ENCODE measurements at regions not wholly inside any gene's neighbourhood (a gene's known extent, or its start where the extent isn't known, plus 50 kb on each side); places are given as distances from the start of the nearest gene placed in this dataset.
"Not testable (repeated sequence)": the region's sequence is repeated elsewhere in the genome, so short reads cannot be mapped to it uniquely, and the experiment has no call there.

DNA sequence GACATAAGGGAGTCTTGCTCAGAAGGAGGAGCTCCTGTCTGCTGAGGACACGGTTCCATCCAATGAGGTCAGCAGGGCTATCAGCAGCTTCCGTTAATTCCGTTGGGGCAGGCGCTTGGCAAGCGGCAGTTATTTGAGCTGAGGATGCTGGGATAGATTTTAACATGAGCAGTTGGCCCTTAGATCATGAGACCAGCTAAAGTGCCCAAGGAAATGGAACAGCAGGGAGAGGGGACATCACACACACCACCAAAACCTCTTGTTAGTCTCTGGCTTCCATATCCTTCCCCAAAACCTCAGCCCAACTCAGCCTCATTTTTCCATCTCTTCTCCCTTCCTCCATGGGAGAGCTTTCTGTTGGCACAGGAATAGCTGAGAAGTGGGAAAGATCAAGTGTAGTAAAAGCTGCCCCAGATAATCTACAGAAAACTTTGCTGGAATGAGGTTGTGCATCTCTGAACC is 138.7 kb upstream of the PZP start:
- POLR2A ChIA-PET: no interaction called here
- no peak overlapping the region for H3K27ac Mint-ChIP-seq
- no peak for DNase-seq
- peaks cover 29% of the 10 kb centered on the region for H3K4me1 Mint-ChIP-seq
- no peaks in the 10 kb centered on the region for H3K27me3 Mint-ChIP-seq
- H3K9me3 Mint-ChIP-seq: peaks cover 3% of the 10 kb centered on the region
- no peaks in the 10 kb centered on the region for H3K36me3 Mint-ChIP-seq (ENCODE audit: low read depth)
- CTCF ChIA-PET: interaction anchor here (0.6 to 2.6 kb wide), 5 partner anchors 11 to 501 kb away, joined by 4 to 13 read pairs (median 4); no protein-coding TSS in a partner anchor
- H3K4me3 Mint-ChIP-seq: no peak overlapping the region

DNA sequence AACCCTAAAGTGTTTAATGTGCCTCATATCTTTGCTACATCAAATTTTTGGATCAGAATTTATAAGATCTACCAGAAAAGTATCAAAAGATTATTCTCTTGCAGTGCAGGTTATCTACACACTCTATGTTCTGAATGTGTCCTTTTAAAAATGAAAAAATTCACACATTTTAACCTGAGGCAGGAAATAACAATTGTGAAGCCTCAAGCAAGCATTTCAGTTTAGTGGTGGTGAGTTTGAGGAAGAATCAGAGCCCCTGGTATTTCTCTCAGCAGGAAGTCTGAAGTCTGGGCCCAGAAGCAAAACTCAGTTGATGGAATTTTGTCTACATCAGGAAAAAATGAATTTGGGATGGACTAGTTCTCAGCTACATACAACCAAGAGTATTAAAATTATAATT is 137.0 kb upstream of the PZP start:
- no peak for DNase-seq
- Mint-ChIP-seq H3K27ac (no peak overlapping the region), H3K4me1 (peaks cover 35% of the 10 kb centered on the region), H3K4me3 (no peak overlapping the region), H3K27me3 (no peaks in the 10 kb centered on the region), H3K9me3 (no peaks in the 10 kb centered on the region), H3K36me3 (ENCODE audit: low read depth) (no peaks in the 10 kb centered on the region)
- CTCF ChIA-PET: interaction anchor here (1.1 kb wide), 1 partner anchor 14 kb away, joined by 3 read pairs; no protein-coding TSS in a partner anchor
- POLR2A ChIA-PET: interaction anchor here (0.6 kb wide), 1 partner anchor 1217 kb away, joined by 3 read pairs; no protein-coding TSS in a partner anchor

DNA sequence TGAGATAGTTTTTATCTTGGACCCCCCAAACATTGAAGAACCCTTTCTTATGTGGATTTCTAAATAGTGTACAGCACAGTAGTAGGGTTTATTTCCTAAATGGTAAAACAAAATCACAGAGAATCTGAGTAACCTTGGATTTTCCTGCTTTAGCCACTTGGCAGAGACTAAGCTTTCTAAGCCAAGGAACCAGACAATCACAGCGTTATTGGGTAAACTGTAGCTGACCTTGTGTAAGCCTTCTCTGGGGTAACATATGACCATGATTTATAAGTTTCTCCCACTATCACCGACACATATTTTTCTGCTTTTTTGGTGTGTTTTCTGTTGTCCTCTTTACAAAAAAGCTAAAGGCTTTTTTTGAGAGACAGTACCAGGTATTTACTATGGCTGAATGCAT is 136.3 kb upstream of the PZP start:
- CTCF ChIA-PET: interaction anchor here (1.1 kb wide), 1 partner anchor 14 kb away, joined by 3 read pairs; no protein-coding TSS in a partner anchor
- Mint-ChIP-seq H3K4me3 (no peak overlapping the region), H3K27ac (no peak overlapping the region), H3K27me3 (no peaks in the 10 kb centered on the region), H3K9me3 (no peaks in the 10 kb centered on the region), H3K4me1 (peaks cover 33% of the 10 kb centered on the region), H3K36me3 (ENCODE audit: low read depth) (no peaks in the 10 kb centered on the region)
- DNase-seq: no peak
- POLR2A ChIA-PET: no interaction called here

DNA sequence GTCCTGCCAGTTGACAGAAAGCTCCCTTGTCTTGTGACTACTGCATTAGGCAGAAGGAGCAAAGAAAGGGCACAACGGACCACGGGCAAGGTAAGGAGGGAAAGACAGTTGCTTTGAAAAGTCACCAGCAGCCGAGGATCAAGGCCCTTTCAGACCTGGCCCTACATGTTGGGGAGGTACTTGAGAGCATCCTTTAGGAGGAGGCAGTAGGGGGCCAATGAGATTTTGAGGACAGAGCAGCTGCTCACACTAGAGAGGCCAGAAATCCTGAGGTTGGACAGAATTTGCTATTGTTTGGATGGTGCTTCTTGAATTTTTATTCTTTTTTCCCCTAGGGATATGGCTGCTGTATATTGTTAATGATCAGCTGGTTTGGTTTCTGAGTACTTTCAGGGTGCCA is 135.5 kb upstream of the PZP start:
- Mint-ChIP-seq H3K36me3 (ENCODE audit: low read depth) (no peaks in the 10 kb centered on the region), H3K4me1 (peaks cover 33% of the 10 kb centered on the region), H3K4me3 (no peak overlapping the region), H3K27me3 (no peaks in the 10 kb centered on the region), H3K9me3 (no peaks in the 10 kb centered on the region), H3K27ac (no peak overlapping the region)
- DNase-seq: no peak
- ChIA-PET CTCF (no interaction called here), POLR2A (no interaction called here)

DNA sequence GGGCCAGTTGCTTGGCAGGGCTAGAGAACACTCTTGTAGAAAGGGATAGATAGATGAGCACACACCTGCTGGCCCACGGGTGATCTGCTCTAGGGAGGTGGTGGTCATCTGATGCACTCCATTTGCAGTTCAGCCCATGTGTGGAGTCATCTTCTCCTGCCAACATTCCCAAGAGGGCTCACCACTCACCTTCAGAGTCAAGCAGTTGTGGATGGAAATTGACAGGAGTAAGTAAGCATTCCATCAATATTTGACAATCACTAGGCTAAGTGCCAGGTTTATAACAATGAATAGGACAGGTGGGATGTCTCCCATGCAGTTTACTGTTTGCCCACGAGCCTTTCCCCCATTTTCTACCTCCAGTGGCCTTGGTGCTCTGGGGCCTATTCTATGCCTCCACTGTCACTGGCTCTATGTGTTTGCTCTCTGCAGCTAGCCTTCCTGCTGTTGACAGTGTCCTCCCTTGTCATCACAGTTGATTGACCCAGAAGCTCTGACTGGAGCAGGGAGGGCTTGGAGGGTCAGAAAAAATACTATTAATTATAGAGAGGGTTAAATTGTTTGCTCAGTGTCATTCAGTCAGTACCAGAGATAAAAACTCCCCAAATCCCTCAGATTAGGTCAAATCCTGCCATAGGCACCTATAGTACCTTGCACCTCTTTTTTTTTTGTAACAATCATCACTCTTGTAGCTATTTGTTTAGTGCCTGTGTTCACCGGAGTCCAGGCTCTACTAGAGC is 134.6 kb upstream of the PZP start:
- H3K4me3 Mint-ChIP-seq: no peak overlapping the region
- POLR2A ChIA-PET: no interaction called here

DNA sequence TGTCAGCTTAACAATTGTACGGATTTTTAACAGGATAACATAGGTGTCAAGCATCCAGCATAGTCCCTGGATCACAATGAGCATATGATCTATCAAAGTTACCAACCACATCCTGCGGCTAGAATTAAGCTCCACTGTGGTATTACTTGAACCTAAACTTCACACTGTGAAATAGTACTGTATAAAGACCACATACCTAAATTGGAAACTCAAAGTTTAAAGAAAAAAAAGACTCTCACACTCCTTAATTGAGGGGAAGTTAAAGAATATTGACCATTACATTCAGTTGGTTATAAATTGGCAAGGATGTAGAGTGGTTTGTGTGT is 133.0 kb upstream of the PZP start:
- CTCF ChIA-PET: interaction anchor here (1.6 to 2.9 kb wide), 3 partner anchors 11 to 25 kb away, joined by 5 to 20 read pairs (median 9); no protein-coding TSS in a partner anchor
- peak overlapping the region; percentile 77 for H3K27ac Mint-ChIP-seq
- H3K9me3 Mint-ChIP-seq: peaks cover 11% of the 10 kb centered on the region

More for the DNA sequence above, 134.6 kb upstream of the PZP start:
- H3K4me1 Mint-ChIP-seq: peaks cover 33% of the 10 kb centered on the region
- no peak overlapping the region for H3K27ac Mint-ChIP-seq
- no peaks in the 10 kb centered on the region for H3K36me3 Mint-ChIP-seq (ENCODE audit: low read depth)
- no peaks in the 10 kb centered on the region for H3K9me3 Mint-ChIP-seq
- no peak for DNase-seq
- H3K27me3 Mint-ChIP-seq: peaks cover 2% of the 10 kb centered on the region
- CTCF ChIA-PET: interaction anchor here (0.7 to 2.9 kb wide), 4 partner anchors 9 to 23 kb away, joined by 3 to 20 read pairs (median 6); no protein-coding TSS in a partner anchor

GRCh38 chr12:9340422-9341259 is 132.4 kb upstream of the PZP start:
- POLR2A ChIA-PET: no interaction called here

More for the DNA sequence above, 133.0 kb upstream of the PZP start:
- Mint-ChIP-seq H3K4me1 (peaks cover 26% of the 10 kb centered on the region), H3K36me3 (ENCODE audit: low read depth) (peaks cover 8% of the 10 kb centered on the region), H3K4me3 (no peak overlapping the region), H3K27me3 (peaks cover 2% of the 10 kb centered on the region)
- DNase-seq: peak; percentile 29
- POLR2A ChIA-PET: no interaction called here

GRCh38 chr12:9337656-9338055 is 129.5 kb upstream of the PZP start:
- peaks cover 23% of the 10 kb centered on the region for H3K4me1 Mint-ChIP-seq
- peaks cover 13% of the 10 kb centered on the region for H3K9me3 Mint-ChIP-seq
- DNase-seq: no peak
- ChIA-PET CTCF (no interaction called here), POLR2A (no interaction called here)
- H3K27me3 Mint-ChIP-seq: peaks cover 2% of the 10 kb centered on the region
- no peak overlapping the region for H3K4me3 Mint-ChIP-seq
- peaks cover 10% of the 10 kb centered on the region for H3K36me3 Mint-ChIP-seq (ENCODE audit: low read depth)
- H3K27ac Mint-ChIP-seq: no peak overlapping the region

More at GRCh38 chr12:9340422-9341259, 132.4 kb upstream of the PZP start:
- no peak for DNase-seq
- Mint-ChIP-seq H3K27ac (peak overlapping the region; percentile 77), H3K9me3 (peaks cover 13% of the 10 kb centered on the region), H3K4me3 (no peak overlapping the region), H3K36me3 (ENCODE audit: low read depth) (peaks cover 10% of the 10 kb centered on the region), H3K4me1 (peaks cover 22% of the 10 kb centered on the region), H3K27me3 (peaks cover 2% of the 10 kb centered on the region)
- CTCF ChIA-PET: interaction anchor here (1.6 to 2.9 kb wide), 3 partner anchors 10 to 25 kb away, joined by 5 to 20 read pairs (median 9); no protein-coding TSS in a partner anchor

- H3K4me3 Mint-ChIP-seq, CTCF ChIA-PET, H3K27ac Mint-ChIP-seq, POLR2A ChIA-PET, H3K27me3 Mint-ChIP-seq, DNase-seq: not testable (repeated sequence)
- Mint-ChIP-seq H3K9me3 (peaks cover 13% of the 10 kb centered on the region), H3K4me1 (peaks cover 16% of the 10 kb centered on the region), H3K36me3 (ENCODE audit: low read depth) (peaks cover 10% of the 10 kb centered on the region)
These were observed 128.3 kb upstream of the PZP start for GRCh38 chr12:9336375-9337011.

- DNase-seq: no peak
- peaks cover 2% of the 10 kb centered on the region for H3K27me3 Mint-ChIP-seq
- ChIA-PET CTCF (no interaction called here), POLR2A (no interaction called here)
- H3K36me3 Mint-ChIP-seq (ENCODE audit: low read depth): peaks cover 10% of the 10 kb centered on the region
- peaks cover 13% of the 10 kb centered on the region for H3K9me3 Mint-ChIP-seq
- H3K27ac Mint-ChIP-seq: no peak overlapping the region
- H3K4me1 Mint-ChIP-seq: peaks cover 15% of the 10 kb centered on the region
- H3K4me3 Mint-ChIP-seq: no peak overlapping the region
These were observed 127.7 kb upstream of the PZP start for GRCh38 chr12:9335867-9336266.

- H3K4me1 Mint-ChIP-seq: peaks cover 10% of the 10 kb centered on the region
These were observed 126.8 kb upstream of the PZP start for GRCh38 chr12:9334964-9335363.

DNA sequence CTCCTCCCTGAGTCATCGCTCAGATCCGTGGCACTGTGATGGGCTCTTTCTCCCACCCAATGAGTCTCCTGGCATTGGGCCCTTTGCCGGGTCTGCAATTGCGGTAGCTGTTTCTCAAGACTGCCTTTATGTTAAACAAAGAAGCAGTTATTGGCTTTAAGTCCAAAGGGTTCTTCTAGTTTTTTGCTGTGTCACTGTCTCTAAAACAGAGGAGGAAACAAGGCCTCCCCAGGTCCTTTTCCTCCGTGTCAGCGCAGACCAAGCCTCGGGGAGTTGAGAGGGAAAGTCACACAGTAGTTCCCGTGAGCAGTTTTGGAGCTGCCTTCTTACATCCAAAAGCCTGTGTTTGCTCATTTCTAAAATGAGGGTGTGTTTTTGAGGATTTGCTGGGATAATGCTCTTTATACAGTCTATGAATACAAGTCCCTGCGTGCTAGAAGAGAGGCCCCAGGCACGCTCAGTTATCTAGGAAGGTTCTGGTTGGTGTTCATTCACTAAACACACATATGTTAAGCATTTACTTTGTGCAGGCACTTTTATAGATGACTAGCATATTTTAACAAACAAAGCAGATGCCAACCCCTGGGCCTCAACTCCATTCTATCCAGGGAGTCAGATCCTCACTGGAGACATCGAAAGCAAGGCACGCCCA is 126.0 kb upstream of the PZP start:
- Mint-ChIP-seq H3K4me1 (peaks cover 10% of the 10 kb centered on the region), H3K9me3 (peaks cover 13% of the 10 kb centered on the region), H3K4me3 (no peak overlapping the region), H3K27ac (no peak overlapping the region), H3K36me3 (ENCODE audit: low read depth) (peaks cover 10% of the 10 kb centered on the region), H3K27me3 (peaks cover 2% of the 10 kb centered on the region)
- CTCF ChIA-PET: interaction anchor here (1.4 kb wide), 1 partner anchor 16 kb away, joined by 3 read pairs; no protein-coding TSS in a partner anchor
- DNase-seq: no peak
- POLR2A ChIA-PET: no interaction called here

More at GRCh38 chr12:9334964-9335363, 126.8 kb upstream of the PZP start:
- no peak for DNase-seq
- ChIA-PET CTCF (interaction anchor here (1.4 kb wide), 1 partner anchor 15 kb away, joined by 3 read pairs; no protein-coding TSS in a partner anchor), POLR2A (no interaction called here)
- peaks cover 10% of the 10 kb centered on the region for H3K36me3 Mint-ChIP-seq (ENCODE audit: low read depth)
- H3K27me3 Mint-ChIP-seq: peaks cover 2% of the 10 kb centered on the region
- no peak overlapping the region for H3K4me3 Mint-ChIP-seq
- peaks cover 13% of the 10 kb centered on the region for H3K9me3 Mint-ChIP-seq
- H3K27ac Mint-ChIP-seq: no peak overlapping the region

Data from activated CD4-positive, alpha-beta T cell treated with anti-CD3 and anti-CD28 coated beads, Interleukin-2, amount 10 ng/mL, durations not matched to agents 7 days and 5 days (primary cell).